NCI-H510A treated with DMSO at 0.1 percent for 48 hours (cell line): ENCODE measurements at regions not wholly inside any gene's neighbourhood (a gene's known extent, or its start where the extent isn't known, plus 50 kb on each side); places are given as distances from the start of the nearest gene placed in this dataset.
"Not testable (repeated sequence)": the region's sequence is repeated elsewhere in the genome, so short reads cannot be mapped to it uniquely, and the experiment has no call there.

Experiments
- DNase-seq: peaks from one replicate; lab custom pipeline; 2025; lab: John Stamatoyannopoulos, UW

- DNase-seq = no peak
Observed at GRCh38 chr10:65142641-65143435, 1621.6 kb downstream of the REEP3 start.

DNA sequence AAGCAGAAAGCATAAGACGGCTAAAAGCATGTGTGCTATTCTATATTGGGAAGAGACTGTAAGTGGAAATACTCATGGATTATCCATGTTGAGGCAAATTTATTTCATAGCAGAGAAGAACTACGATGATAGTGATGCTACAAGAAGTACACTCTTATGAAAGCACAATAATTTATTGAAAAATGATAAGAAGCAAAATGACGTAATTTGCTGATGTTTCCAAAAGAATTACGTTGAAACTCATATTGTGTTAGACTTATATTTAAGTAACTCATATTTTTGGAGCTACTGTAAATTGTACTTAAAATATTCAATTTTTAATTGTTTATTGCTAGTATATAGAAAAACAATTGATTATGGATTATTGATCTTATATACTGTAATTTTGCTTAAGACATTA, 1622.5 kb downstream of the REEP3 start:
- DNase-seq = no peak

DNA sequence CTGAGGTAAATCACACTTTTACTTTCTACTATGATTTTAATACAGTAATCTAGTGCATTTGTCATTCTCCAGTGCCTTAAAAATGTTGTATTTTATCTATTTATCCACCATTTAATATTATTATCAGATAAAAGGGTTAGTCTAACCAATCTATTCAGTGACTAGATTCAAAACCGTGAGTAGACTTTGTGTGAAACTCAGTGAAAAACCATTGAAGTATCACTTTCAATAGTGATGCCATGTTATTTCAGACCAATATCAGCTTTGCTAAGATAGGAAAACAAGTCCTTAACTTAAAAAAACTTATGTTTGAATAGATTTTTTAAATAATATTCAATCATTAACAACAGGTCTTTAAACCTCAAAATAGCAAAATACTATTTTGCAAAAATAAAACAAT, 1628.7 kb downstream of the REEP3 start:
- no peak for DNase-seq

- DNase-seq = no peak
Observed at GRCh38 chr10:65166272-65166671, 1645.1 kb downstream of the REEP3 start.

DNA sequence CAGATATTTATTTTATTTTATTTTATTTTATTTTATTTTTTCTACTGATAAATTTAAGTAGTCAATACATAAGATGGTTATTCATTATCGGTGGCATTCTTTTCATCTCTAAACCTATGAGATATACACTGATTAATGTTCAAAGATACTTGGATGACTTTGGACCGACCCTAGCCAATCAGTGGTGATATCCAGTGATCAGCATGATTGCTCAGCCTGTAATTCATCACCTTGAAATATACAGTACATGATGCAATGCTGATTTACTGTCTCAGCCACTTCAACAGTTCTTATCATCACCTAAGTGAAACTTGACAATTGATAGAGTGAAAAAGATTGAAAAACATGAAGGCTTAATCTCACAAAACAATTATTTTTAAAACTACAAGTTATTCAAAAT, 1651.0 kb downstream of the REEP3 start:
- DNase-seq = no peak

DNA sequence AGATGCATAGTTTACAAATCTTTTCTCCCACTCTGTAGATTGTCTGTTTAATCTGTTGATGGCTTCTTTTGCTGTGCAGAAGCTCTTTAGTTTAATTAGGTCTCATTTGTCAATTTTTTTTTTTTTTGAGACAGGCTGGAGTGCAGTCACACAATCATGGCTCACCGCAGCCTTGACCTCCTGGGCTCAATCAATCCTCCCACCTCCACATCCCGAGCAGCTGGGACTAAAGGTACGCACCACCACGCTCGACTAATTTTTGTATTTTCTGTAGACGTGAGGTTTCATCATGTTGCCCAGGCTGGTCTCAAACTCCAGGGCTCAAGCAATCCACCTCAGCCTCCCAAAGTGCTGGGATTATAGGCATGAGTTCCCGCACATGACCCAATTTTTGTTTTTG, 1655.8 kb downstream of the REEP3 start:
- no peak for DNase-seq

DNA sequence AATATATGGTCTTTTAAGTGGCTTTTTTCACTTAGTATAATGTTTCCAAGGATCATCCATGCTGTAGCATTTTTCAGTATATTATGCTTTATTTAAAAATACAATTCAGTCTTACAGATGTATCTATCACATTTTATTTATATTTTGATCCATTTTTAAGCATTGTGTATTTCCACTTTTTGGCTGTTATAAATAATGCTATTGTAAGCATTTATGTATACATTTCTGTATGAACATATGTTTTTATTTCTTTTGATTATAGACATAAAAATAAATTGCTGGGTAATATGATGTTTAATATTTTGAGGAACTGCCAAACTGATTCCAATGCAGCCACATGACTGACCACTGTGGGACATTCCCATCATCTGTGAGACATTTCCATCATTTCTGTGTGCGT, 1662.0 kb downstream of the REEP3 start:
- no peak for DNase-seq

DNA sequence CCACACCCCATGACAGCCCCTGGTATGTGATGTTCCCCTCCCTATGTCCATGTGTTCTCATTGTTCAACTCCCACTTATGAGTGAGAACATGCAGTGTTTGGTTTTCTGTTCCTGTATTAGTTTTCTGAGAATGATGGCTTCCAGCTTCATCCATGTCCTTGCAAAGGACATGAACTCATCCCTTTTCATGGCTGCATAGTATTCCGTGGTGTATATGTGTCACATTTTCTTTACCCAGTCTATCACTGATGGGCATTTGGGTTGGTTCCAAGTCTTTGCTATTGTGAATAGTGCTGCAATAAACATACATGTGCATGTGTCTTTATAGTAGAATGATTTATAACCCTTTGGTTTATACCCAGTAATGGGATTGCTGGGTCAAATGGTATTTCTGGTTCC, 1665.5 kb downstream of the REEP3 start:
- not testable (repeated sequence) for DNase-seq

- DNase-seq = no peak
Observed at GRCh38 chr10:65194126-65194525, 1672.9 kb downstream of the REEP3 start.

GRCh38 chr10:65194555-65194954, 1673.4 kb downstream of the REEP3 start:
- no peak for DNase-seq

GRCh38 chr10:65196111-65196510, 1674.9 kb downstream of the REEP3 start:
- DNase-seq = peak; percentile 34

GRCh38 chr10:65197935-65198334, 1676.7 kb downstream of the REEP3 start:
- DNase-seq = no peak

- no peak for DNase-seq
Observed at GRCh38 chr10:65201491-65201890, 1680.3 kb downstream of the REEP3 start.

GRCh38 chr10:65204999-65205398, 1683.8 kb downstream of the REEP3 start:
- DNase-seq = no peak

DNA sequence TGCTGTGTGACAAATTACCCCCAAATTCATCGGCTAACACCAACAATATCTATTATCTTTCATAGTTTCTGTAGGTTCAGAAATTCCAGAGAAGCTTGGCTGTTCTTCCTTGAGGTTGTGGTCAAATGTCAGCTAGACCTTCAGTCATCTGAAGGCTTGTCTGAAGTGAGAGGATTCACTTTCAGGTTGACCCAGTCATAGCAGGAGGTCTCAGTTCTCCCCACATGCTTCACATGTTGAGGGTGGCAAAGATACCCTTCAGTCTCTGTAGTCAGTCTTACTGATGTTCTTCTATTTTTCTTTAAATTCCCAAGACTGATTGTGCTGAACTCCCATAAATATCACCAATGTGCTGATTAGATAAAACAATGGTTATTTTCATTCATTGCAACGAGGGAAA, 1692.0 kb downstream of the REEP3 start:
- no peak for DNase-seq

DNA sequence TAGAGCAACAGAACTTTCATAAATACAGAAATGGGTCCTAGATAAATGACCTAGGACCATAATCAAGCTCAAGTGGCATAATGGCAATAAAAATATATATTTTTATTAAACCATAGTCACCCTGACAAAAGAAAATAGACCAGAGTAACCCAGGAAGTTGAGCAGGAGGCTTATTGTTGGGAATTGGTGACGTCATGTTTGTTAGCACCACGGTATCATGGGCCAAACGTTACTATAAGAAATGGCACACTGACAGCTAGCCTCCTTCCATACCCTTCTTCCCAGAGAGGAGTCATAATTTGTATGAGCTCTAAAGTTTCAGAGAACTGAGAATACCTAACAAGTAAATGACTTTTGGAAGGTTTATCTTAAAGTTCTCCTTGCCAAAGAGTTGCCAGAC, 1698.2 kb downstream of the REEP3 start:
- no peak for DNase-seq

GRCh38 chr10:65231148-65231547, 1694.7 kb upstream of the LRRTM3 start:
- DNase-seq = no peak

DNA sequence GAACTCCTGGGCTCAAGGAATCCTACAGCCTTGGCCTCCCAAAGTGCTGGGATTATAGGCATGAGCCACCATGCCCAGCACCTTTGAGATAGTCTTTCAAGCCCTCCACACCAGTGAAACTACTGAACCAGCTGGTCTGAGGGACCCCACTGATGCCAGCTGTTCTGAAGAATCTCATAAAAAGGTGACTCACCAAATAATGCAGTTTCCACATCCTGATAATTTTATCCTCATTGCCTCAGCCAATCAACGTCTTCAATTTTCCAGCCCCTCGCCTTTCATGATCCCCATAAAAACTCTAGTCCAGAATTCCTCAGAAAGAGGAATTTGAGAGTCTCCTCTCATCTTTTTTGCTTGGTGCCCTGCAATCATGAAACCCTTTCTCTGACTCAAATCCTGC, 1691.6 kb upstream of the LRRTM3 start:
- DNase-seq = no peak

GRCh38 chr10:65235266-65235665, 1690.6 kb upstream of the LRRTM3 start:
- no peak for DNase-seq

- no peak for DNase-seq
Observed at GRCh38 chr10:65235846-65236245, 1690.0 kb upstream of the LRRTM3 start.

- DNase-seq = no peak
Observed at GRCh38 chr10:65265451-65265954, 1660.3 kb upstream of the LRRTM3 start.

- DNase-seq = not testable (repeated sequence)
Observed at GRCh38 chr10:65269551-65269950, 1656.3 kb upstream of the LRRTM3 start.

GRCh38 chr10:65270969-65271368, 1654.9 kb upstream of the LRRTM3 start:
- DNase-seq = no peak

DNA sequence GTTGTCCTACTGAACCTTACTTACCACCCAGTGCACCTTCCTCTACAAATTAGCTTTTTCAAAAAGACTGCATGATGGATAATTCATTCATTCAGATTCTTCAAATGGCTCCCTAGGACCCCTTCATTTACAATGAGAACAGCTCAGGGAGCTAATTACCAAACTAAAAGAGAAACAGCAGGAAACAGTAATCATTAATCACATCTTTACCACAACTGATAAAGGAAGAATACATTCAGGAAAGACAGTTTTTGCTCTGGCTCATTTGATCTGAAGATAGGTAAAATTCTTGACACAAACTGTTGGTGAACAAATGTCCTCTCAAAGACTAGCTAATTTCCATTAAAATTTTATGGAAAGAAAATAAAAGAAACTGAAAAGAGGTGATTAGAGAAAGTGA, 1652.7 kb upstream of the LRRTM3 start:
- DNase-seq = no peak
